GM06990 (cell line): ENCODE measurements at regions not wholly inside any gene's neighbourhood (a gene's known extent, or its start where the extent isn't known, plus 50 kb on each side); places are given as distances from the start of the nearest gene placed in this dataset.
A peak's percentile ranks its signal among the peaks of the same experiment; 100 is the strongest.

Experiments used
- DNase-seq: peaks from one replicate; pipeline ENCODE4 v3.0.0-alpha.2; 2011; ENCODE audit not compliant: insufficient read length; ENCODE audit errors: extremely low read depth
- H3K27me3 ChIP-seq: replicated peaks from 2 replicates; pipeline ENCODE4 v1.6.0; 2011; ENCODE audit warnings: low read length; ENCODE audit not compliant: control insufficient read depth, insufficient read depth
- H3K36me3 ChIP-seq: 2 replicates; pipeline ENCODE4 v1.5.1; 2011; ENCODE audit warnings: low read length; ENCODE audit not compliant: control insufficient read depth, insufficient read depth
- H3K4me3 ChIP-seq: replicated peaks from 2 replicates; pipeline ENCODE4 v1.5.1; 2011; ENCODE audit warnings: low read depth, mild to moderate bottlenecking, control low read depth, low read length
- TF ChIP-seq, protein P1 (sequence below): IDR thresholded peaks from 2 replicates; pipeline ENCODE4 v1.5.1; 2011; ENCODE audit warnings: low read length, control low read depth, mild to moderate bottlenecking, inconsistent platforms; ENCODE audit not compliant: insufficient read depth, poor library complexity, severe bottlenecking

DNA sequence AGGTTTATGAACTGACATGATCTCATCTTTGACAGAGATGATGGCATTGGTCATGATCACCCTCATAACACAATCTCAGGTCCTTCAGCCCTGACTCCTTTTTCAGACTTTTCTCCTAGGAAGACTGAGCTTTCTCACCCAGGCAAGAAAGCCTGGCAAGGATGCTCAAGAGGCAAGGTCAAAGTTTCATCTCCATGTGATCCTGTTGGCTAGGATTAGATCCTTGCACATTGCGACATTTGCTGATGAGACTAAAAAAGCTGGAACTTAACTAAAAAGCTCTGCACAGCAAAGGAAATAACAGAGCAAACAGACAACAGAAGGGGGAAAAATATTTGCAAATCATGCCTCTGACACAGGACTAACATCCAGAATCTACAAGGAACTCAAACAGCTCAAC is 444.1 kb upstream of the PSMD7 start:
- Histone ChIP-seq H3K4me3 (no peak overlapping the region), H3K36me3 (no peaks in the 10 kb centered on the region), H3K27me3 (no peaks in the 10 kb centered on the region)
- no peak for DNase-seq
- TF ChIP-seq, protein P1, sequence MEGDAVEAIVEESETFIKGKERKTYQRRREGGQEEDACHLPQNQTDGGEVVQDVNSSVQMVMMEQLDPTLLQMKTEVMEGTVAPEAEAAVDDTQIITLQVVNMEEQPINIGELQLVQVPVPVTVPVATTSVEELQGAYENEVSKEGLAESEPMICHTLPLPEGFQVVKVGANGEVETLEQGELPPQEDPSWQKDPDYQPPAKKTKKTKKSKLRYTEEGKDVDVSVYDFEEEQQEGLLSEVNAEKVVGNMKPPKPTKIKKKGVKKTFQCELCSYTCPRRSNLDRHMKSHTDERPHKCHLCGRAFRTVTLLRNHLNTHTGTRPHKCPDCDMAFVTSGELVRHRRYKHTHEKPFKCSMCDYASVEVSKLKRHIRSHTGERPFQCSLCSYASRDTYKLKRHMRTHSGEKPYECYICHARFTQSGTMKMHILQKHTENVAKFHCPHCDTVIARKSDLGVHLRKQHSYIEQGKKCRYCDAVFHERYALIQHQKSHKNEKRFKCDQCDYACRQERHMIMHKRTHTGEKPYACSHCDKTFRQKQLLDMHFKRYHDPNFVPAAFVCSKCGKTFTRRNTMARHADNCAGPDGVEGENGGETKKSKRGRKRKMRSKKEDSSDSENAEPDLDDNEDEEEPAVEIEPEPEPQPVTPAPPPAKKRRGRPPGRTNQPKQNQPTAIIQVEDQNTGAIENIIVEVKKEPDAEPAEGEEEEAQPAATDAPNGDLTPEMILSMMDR: no peak

DNA sequence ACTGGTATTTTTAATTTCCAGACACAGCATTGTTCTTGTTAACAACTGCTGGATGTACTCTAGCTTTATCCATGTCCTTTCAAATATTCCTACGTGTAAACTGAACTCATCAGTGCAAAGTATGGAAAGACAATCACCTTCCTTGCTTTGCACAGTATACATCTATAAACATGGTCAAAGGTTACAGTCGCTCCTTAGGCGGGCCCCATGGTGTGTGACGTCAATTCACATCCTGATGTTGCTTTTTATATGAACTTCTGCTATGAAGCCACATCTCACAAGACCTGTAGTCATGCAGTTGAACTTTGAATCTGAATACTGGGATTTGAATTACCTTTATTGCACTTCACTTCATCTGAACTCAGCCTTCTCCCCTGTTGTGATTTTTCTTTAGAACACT is 447.6 kb upstream of the PSMD7 start:
- no peak overlapping the region for H3K4me3 ChIP-seq
- DNase-seq: no peak
- H3K27me3 ChIP-seq: no peaks in the 10 kb centered on the region
- H3K36me3 ChIP-seq: no peaks in the 10 kb centered on the region
- TF ChIP-seq, protein P1: no peak

DNA sequence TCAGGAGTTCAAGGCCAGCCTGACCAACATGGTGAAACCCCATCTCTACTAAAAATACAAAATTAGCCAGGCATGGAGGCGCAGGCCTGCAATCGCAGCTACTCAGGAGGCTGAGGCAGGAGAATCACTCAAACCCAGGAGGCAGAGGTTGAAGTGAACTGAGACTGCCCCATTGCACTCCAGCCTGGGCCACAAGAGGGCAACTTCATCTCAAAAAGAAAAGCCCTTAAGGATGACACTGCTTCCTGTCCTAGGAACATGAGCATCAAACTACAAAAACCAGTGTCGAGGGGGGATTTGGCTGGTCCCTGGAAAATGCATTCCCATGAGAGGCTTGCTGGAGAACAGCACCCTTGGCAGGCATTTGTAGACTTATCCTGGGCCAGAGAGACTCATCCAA is 449.5 kb upstream of the PSMD7 start:
- no peak for DNase-seq
- H3K4me3 ChIP-seq: no peak overlapping the region
- TF ChIP-seq, protein P1: no peak

DNA sequence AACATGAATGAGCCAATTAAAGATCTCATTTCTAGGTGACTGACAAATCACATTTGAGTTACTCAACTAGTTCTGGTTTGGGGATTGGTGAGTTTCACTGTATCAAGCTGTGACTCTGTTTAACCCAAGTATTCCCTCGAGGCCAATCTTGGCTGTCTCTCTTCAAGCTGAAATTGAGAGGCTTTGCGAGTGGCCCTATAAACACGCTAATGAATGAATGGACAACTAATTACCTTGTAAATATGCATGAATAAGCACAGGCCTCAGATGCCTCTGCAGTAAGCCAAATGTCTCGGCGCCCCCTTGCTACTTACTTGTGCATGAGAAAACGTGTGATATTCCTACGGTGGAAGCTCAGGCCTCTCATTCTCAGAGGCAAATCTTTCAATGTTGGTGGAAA is 450.3 kb upstream of the PSMD7 start:
- no peaks in the 10 kb centered on the region for H3K36me3 ChIP-seq
- H3K4me3 ChIP-seq: no peak overlapping the region
- TF ChIP-seq, protein P1: peak; percentile 1
- no peak for DNase-seq
- H3K27me3 ChIP-seq: no peaks in the 10 kb centered on the region

More for the DNA sequence above, 449.5 kb upstream of the PSMD7 start:
- Histone ChIP-seq H3K36me3 (no peaks in the 10 kb centered on the region), H3K27me3 (no peaks in the 10 kb centered on the region)

DNA sequence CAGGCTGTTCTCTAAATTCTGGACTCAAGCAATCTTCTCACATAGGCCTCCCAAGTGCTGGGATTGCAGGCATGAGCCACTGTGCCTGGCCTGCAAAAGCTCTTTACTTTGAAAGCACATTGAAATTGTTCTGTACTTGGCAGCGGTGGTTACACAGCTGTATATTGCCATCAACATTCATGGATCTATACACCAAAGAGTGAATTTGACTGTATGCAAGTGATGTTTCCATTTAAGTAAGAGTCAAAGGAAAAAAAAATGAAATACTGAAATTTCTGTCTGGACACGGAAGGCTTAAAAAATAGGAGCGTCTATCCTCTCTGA is 450.6 kb upstream of the PSMD7 start:
- DNase-seq: no peak
- no peaks in the 10 kb centered on the region for H3K36me3 ChIP-seq
- H3K27me3 ChIP-seq: no peaks in the 10 kb centered on the region
- H3K4me3 ChIP-seq: no peak overlapping the region
- TF ChIP-seq, protein P1: no peak

DNA sequence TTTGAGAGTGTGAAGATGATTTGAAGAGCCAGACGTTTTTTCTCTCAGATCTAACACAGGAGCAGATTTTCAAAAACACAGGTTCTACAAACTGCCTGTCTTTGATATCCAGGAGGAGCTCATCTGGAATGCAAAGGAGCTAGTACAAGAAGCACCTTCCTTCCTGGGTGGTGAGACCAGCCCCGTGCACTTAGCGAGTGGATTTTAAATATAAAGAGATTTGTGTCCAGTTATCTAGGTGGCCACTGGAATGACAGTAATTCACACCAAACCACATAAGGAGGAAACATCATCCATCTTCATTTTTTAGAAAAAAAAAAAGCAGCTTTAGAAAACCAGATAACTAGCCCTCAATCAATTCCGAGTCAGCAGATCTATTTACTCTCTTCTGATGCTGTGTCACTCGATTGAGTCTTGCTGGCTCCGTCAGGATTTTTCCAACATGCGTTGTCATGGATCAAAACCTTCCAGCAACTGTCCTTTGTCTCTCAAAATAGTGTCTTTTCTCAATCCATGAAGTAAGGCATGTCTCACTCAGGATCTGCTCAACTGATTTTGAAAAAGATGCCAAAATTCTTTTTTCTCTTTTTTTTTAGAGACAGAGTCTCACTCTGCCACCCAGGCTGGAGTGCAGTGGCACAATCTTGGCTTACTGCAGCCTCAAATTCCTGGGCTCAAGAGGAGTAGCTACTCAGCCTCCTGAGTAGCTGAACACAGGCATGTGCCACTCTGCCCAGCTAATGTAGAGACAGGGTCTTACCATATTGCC is 451.2 kb upstream of the PSMD7 start:
- TF ChIP-seq, protein P1: no peak
- DNase-seq: no peak
- H3K27me3 ChIP-seq: no peaks in the 10 kb centered on the region
- no peaks in the 10 kb centered on the region for H3K36me3 ChIP-seq
- H3K4me3 ChIP-seq: no peak overlapping the region
